ENCODE measurements at regions not wholly inside any gene's neighbourhood (a gene's known extent, or its start where the extent isn't known, plus 50 kb on each side); places are given as distances from the start of the nearest gene placed in this dataset.

GRCh38 chr14:83021323-83021722 is 1487.7 kb upstream of the SEL1L start:
- H3K4me1 Mint-ChIP-seq: peaks cover 12% of the 10 kb centered on the region
- POLR2A ChIA-PET: no interaction called here
- H3K9me3 Mint-ChIP-seq: no peaks in the 10 kb centered on the region
- CTCF ChIA-PET: no interaction called here
- TF ChIP-seq, protein P1, sequence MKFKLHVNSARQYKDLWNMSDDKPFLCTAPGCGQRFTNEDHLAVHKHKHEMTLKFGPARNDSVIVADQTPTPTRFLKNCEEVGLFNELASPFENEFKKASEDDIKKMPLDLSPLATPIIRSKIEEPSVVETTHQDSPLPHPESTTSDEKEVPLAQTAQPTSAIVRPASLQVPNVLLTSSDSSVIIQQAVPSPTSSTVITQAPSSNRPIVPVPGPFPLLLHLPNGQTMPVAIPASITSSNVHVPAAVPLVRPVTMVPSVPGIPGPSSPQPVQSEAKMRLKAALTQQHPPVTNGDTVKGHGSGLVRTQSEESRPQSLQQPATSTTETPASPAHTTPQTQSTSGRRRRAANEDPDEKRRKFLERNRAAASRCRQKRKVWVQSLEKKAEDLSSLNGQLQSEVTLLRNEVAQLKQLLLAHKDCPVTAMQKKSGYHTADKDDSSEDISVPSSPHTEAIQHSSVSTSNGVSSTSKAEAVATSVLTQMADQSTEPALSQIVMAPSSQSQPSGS (CRISPR knock-in tag; IDR thresholded peaks at IDR 0.05; ENCODE audit: borderline replicate concordance, low read depth): no peak
- TF ChIP-seq AR (CRISPR knock-in tag; IDR thresholded peaks at IDR 0.05): no peak
- no peak for TF ChIP-seq GTF2I (CRISPR knock-in tag; conservative IDR thresholded peaks at IDR 0.05)
- TF ChIP-seq, protein P2, sequence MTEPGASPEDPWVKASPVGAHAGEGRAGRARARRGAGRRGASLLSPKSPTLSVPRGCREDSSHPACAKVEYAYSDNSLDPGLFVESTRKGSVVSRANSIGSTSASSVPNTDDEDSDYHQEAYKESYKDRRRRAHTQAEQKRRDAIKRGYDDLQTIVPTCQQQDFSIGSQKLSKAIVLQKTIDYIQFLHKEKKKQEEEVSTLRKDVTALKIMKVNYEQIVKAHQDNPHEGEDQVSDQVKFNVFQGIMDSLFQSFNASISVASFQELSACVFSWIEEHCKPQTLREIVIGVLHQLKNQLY (CRISPR knock-in tag; IDR thresholded peaks at IDR 0.05): no peak
- TF ChIP-seq, protein P3, sequence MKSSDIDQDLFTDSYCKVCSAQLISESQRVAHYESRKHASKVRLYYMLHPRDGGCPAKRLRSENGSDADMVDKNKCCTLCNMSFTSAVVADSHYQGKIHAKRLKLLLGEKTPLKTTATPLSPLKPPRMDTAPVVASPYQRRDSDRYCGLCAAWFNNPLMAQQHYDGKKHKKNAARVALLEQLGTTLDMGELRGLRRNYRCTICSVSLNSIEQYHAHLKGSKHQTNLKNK (CRISPR knock-in tag; IDR thresholded peaks at IDR 0.05): no peak
- no peak for TF ChIP-seq USF1 (CRISPR knock-in tag; IDR thresholded peaks at IDR 0.05)
- no peak for TF ChIP-seq RELA (CRISPR knock-in tag; IDR thresholded peaks at IDR 0.05; ENCODE audit: borderline replicate concordance)
- TF ChIP-seq, protein P4, sequence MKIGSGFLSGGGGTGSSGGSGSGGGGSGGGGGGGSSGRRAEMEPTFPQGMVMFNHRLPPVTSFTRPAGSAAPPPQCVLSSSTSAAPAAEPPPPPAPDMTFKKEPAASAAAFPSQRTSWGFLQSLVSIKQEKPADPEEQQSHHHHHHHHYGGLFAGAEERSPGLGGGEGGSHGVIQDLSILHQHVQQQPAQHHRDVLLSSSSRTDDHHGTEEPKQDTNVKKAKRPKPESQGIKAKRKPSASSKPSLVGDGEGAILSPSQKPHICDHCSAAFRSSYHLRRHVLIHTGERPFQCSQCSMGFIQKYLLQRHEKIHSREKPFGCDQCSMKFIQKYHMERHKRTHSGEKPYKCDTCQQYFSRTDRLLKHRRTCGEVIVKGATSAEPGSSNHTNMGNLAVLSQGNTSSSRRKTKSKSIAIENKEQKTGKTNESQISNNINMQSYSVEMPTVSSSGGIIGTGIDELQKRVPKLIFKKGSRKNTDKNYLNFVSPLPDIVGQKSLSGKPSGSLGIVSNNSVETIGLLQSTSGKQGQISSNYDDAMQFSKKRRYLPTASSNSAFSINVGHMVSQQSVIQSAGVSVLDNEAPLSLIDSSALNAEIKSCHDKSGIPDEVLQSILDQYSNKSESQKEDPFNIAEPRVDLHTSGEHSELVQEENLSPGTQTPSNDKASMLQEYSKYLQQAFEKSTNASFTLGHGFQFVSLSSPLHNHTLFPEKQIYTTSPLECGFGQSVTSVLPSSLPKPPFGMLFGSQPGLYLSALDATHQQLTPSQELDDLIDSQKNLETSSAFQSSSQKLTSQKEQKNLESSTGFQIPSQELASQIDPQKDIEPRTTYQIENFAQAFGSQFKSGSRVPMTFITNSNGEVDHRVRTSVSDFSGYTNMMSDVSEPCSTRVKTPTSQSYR (CRISPR knock-in tag; IDR thresholded peaks at IDR 0.05): no peak
- no peak for TF ChIP-seq NR2C2 (CRISPR knock-in tag; IDR thresholded peaks at IDR 0.05)
- no peak for TF ChIP-seq ATF6 (CRISPR knock-in tag; IDR thresholded peaks at IDR 0.05)
- TF ChIP-seq ZBTB21 (CRISPR knock-in tag; IDR thresholded peaks at IDR 0.05; ENCODE audit: borderline replicate concordance): no peak
- TF ChIP-seq ELF4 (CRISPR knock-in tag; IDR thresholded peaks at IDR 0.05; ENCODE audit: low read depth): no peak
- TF ChIP-seq, protein P5, sequence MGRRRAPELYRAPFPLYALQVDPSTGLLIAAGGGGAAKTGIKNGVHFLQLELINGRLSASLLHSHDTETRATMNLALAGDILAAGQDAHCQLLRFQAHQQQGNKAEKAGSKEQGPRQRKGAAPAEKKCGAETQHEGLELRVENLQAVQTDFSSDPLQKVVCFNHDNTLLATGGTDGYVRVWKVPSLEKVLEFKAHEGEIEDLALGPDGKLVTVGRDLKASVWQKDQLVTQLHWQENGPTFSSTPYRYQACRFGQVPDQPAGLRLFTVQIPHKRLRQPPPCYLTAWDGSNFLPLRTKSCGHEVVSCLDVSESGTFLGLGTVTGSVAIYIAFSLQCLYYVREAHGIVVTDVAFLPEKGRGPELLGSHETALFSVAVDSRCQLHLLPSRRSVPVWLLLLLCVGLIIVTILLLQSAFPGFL (CRISPR knock-in tag; IDR thresholded peaks at IDR 0.05; ENCODE audit: borderline replicate concordance): no peak
- TF ChIP-seq, protein P6, sequence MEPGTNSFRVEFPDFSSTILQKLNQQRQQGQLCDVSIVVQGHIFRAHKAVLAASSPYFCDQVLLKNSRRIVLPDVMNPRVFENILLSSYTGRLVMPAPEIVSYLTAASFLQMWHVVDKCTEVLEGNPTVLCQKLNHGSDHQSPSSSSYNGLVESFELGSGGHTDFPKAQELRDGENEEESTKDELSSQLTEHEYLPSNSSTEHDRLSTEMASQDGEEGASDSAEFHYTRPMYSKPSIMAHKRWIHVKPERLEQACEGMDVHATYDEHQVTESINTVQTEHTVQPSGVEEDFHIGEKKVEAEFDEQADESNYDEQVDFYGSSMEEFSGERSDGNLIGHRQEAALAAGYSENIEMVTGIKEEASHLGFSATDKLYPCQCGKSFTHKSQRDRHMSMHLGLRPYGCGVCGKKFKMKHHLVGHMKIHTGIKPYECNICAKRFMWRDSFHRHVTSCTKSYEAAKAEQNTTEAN (CRISPR knock-in tag; IDR thresholded peaks at IDR 0.05): no peak
- no peak for TF ChIP-seq ZNF263 (CRISPR knock-in tag; IDR thresholded peaks at IDR 0.05; ENCODE audit: low read depth)
- TF ChIP-seq CREM (CRISPR knock-in tag; IDR thresholded peaks at IDR 0.05): no peak
- TF ChIP-seq ATF1 (CRISPR knock-in tag; IDR thresholded peaks at IDR 0.05): no peak
- TF ChIP-seq, protein P7, sequence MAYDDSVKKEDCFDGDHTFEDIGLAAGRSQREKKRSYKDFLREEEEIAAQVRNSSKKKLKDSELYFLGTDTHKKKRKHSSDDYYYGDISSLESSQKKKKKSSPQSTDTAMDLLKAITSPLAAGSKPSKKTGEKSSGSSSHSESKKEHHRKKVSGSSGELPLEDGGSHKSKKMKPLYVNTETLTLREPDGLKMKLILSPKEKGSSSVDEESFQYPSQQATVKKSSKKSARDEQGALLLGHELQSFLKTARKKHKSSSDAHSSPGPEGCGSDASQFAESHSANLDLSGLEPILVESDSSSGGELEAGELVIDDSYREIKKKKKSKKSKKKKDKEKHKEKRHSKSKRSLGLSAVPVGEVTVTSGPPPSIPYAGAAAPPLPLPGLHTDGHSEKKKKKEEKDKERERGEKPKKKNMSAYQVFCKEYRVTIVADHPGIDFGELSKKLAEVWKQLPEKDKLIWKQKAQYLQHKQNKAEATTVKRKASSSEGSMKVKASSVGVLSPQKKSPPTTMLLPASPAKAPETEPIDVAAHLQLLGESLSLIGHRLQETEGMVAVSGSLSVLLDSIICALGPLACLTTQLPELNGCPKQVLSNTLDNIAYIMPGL (CRISPR knock-in tag; IDR thresholded peaks at IDR 0.05): no peak
- no peak overlapping the region for H3K27ac Mint-ChIP-seq
- DNase-seq (ENCODE audit: low spot score) (no peak), ATAC-seq (no peak)
- no peaks in the 10 kb centered on the region for H3K36me3 Mint-ChIP-seq
- no peak overlapping the region for H3K4me3 Mint-ChIP-seq
- no peaks in the 10 kb centered on the region for H3K27me3 Mint-ChIP-seq (ENCODE audit: low read depth)

Data from WTC11 (cell line).